Upper lobe of left lung (tissue), 6 donors: ENCODE measurements at regions not wholly inside any gene's neighbourhood (a gene's known extent, or its start where the extent isn't known, plus 50 kb on each side); places are given as distances from the start of the nearest gene placed in this dataset.
A peak's percentile ranks its signal among the peaks of the same experiment; 100 is the strongest.
"Not testable (repeated sequence)": the region's sequence is repeated elsewhere in the genome, so short reads cannot be mapped to it uniquely, and the experiment has no call there.

Experiments
- ATAC-seq, 2 donors: fragments of 200-7000 bp; cut with Tn5 transposase; one replicate each; pipeline ENCODE4 v1.9.1; 2022; ENCODE audit warnings: mild to moderate bottlenecking in 2 of 2, moderate library complexity in 2 of 2; ENCODE audit not compliant: low FRiP score in 2 of 2
- DNase-seq, 2 donors: peaks; one replicate each; pipeline ENCODE4 v3.0.0-alpha.2; 2019 to 2020
- H3K27ac ChIP-seq, 4 donors: fragments of 200-600 bp; sonication (generic); one replicate each; pipeline ENCODE4 v1.5.1; 2016 to 2019
- H3K27me3 ChIP-seq, 4 donors: fragments of 200-600 bp; sonication (generic); one replicate each; pipeline ENCODE4 v1.5.1; 2017 to 2019
- H3K36me3 ChIP-seq, 4 donors: fragments of 200-600 bp; sonication (generic); one replicate each; pipeline ENCODE4 v1.5.1; 2016 to 2019
- H3K4me1 ChIP-seq, 4 donors: fragments of 200-600 bp; sonication (generic); one replicate each; pipeline ENCODE4 v1.5.1; 2018 to 2019
- H3K4me3 ChIP-seq, 4 donors: fragments of 200-600 bp; sonication (generic); one replicate each; pipeline ENCODE4 v1.5.1; 2017 to 2019; ENCODE audit warnings: mild to moderate bottlenecking in 2 of 4, moderate library complexity in 1 of 4
- H3K9me3 ChIP-seq, 4 donors: fragments of 200-600 bp; sonication (generic); one replicate each; pipeline ENCODE4 v1.5.1; 2018 to 2019
- CTCF ChIP-seq, 6 experiments: fragments of 450-650 bp in 4 of 6; fragments of 200-600 bp in 2 of 6; sonication (generic) in 2 of 6; IDR thresholded peaks; one replicate each; pipeline ENCODE4 v1.5.1; 2016 to 2019; ENCODE audit warnings: antibody characterized with exemption in 6 of 6
- EP300 ChIP-seq, 4 donors: sonication (generic); formaldehyde crosslinking; IDR thresholded peaks; one replicate each; pipeline ENCODE4 v1.5.1; 2017; ENCODE audit warnings: antibody characterized with exemption in 4 of 4, control low read depth in 2 of 4
- POLR2A ChIP-seq, 4 donors: fragments of 450-650 bp; IDR thresholded peaks; one replicate each; pipeline ENCODE4 v1.5.1; 2016 to 2017; ENCODE audit warnings: antibody characterized with exemption in 4 of 4, mild to moderate bottlenecking in 2 of 4
- POLR2AphosphoS5 ChIP-seq, 2 donors: sonication (generic); formaldehyde crosslinking; IDR thresholded peaks; one replicate each; pipeline ENCODE4 v1.5.1; 2017; ENCODE audit warnings: antibody characterized with exemption in 2 of 2
- WGBS, 2 donors: methylation state at CpG; one replicate each; pipeline ENCODE4 v1.1.5; 2017 to 2018; 5-methylcytosine and 5-hydroxymethylcytosine counted together
- donor health status: DM: no; HTN: no; CAD: no; lungs with moderate emphysema.
- donor health status: DM: no; HTN: yes; CAD: no; lungs with severe emphysema.

- DNase-seq (peak in 1 of 2 donors; percentile 62), ATAC-seq (no peak)
- Histone ChIP-seq H3K27me3 (no peaks in the 10 kb centered on the region), H3K27ac (no peak overlapping the region), H3K4me3 (no peak overlapping the region), H3K36me3 (no peaks in the 10 kb centered on the region), H3K4me1 (no peaks in the 10 kb centered on the region), H3K9me3 (peaks cover 0 to 11% (median 7%) of the 10 kb centered on the region in 4 donors)
- WGBS, 2 donors, result 72 to 95% methylated on average over 2 to 15 of the region's 15 CpGs
- TF ChIP-seq POLR2A (IDR thresholded peaks at IDR 0.05) (no peak), EP300 (IDR thresholded peaks at IDR 0.05) (no peak), POLR2AphosphoS5 (IDR thresholded peaks at IDR 0.05) (no peak), CTCF (IDR thresholded peaks at IDR 0.05) (no peak)
Observed at GRCh38 chr14:104477117-104477623, 102.4 kb upstream of the C14orf180 start.

DNA sequence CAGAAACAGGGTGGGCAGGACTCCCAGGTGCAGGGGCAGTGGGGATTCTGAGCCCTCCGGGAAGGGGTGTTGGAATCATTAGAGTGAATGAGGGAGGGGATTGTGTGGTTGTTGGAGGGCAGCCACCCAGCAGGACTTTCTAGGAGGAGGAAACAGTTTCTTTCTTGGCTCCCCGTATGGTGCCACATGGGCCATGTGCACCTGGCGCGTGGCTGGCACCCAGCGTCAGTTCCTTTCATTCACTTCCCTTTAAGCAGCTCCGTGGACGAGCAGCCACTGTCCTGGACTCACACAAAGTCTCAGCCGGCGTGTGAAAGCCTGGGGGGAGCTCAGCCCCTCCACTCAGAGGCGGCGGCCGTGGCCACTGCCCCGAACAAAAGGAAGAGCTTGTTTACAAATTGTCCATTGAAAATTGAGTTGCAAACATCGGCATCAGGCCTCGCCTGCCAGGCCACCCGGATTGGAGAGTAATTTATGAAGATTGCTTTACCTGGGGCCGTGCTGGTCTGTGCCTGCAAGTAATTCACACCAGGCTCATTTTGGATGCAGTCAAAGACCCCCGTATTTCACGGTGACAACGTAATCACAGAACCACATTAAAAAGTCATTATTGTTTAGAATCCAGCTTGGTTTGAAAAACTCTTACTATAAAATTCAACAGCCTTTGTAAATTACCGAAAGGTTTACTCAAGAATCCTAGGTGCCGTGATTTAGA is 101.7 kb upstream of the C14orf180 start:
- Histone ChIP-seq H3K27ac (no peak overlapping the region), H3K9me3 (peaks cover 0 to 18% (median 7%) of the 10 kb centered on the region in 4 donors), H3K4me3 (no peak overlapping the region), H3K27me3 (no peaks in the 10 kb centered on the region), H3K36me3 (no peaks in the 10 kb centered on the region), H3K4me1 (no peaks in the 10 kb centered on the region)
- 38 to 53% methylated on average over 11 to 22 of the region's 22 CpGs for WGBS, 2 donors
- ATAC-seq (no peak), DNase-seq (peak in 1 of 2 donors; percentile 64)
- no peak for TF ChIP-seq POLR2AphosphoS5 (IDR thresholded peaks at IDR 0.05)
- no peak for TF ChIP-seq POLR2A (IDR thresholded peaks at IDR 0.05)
- TF ChIP-seq CTCF (IDR thresholded peaks at IDR 0.05), result no peak
- TF ChIP-seq EP300 (IDR thresholded peaks at IDR 0.05), result no peak

GRCh38 chr14:104478656-104479055 is 100.9 kb upstream of the C14orf180 start:
- no peak for DNase-seq
- H3K9me3 ChIP-seq, result peaks cover 0 to 20% (median 7%) of the 10 kb centered on the region in 4 donors
- no peak overlapping the region for H3K27ac ChIP-seq
- H3K27me3 ChIP-seq, result no peaks in the 10 kb centered on the region
- TF ChIP-seq POLR2A (IDR thresholded peaks at IDR 0.05) (no peak), CTCF (IDR thresholded peaks at IDR 0.05) (no peak), EP300 (IDR thresholded peaks at IDR 0.05) (no peak), POLR2AphosphoS5 (IDR thresholded peaks at IDR 0.05) (no peak)
- H3K4me1 ChIP-seq, result no peaks in the 10 kb centered on the region
- no peaks in the 10 kb centered on the region for H3K36me3 ChIP-seq
- ATAC-seq, result no peak
- no peak overlapping the region for H3K4me3 ChIP-seq
- WGBS, 2 donors, result 17 to 70% methylated on average over 1 to 7 of the region's 7 CpGs

DNA sequence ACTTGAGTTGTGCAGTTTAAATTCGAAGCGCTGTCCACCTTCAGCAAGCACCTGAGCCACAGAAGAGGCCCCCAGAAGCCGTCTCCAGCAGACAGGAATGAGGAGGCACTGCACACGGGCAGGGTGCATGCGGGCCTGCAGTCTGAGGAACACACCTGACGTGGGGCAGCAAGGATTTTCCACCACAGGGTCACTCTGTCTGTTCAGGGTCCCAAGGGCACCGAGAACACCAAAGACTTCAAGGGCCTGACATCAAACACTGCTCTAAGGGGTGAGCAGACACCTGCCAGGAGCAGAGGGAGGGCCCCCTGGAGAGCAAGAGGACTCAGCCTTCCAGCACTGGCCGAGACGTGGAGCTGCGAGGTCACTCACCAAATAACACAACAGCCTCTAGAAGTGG is 99.7 kb upstream of the C14orf180 start:
- peaks cover 0 to 20% (median 7%) of the 10 kb centered on the region in 4 donors for H3K9me3 ChIP-seq
- H3K36me3 ChIP-seq, result no peaks in the 10 kb centered on the region
- 67 to 92% methylated on average over 1 to 10 of the region's 10 CpGs for WGBS, 2 donors
- no peak for ATAC-seq
- no peak for DNase-seq
- no peaks in the 10 kb centered on the region for H3K27me3 ChIP-seq
- H3K4me1 ChIP-seq, result no peaks in the 10 kb centered on the region
- TF ChIP-seq CTCF (IDR thresholded peaks at IDR 0.05) (no peak), EP300 (IDR thresholded peaks at IDR 0.05) (no peak), POLR2AphosphoS5 (IDR thresholded peaks at IDR 0.05) (no peak), POLR2A (IDR thresholded peaks at IDR 0.05) (no peak)
- no peak overlapping the region for H3K4me3 ChIP-seq
- no peak overlapping the region for H3K27ac ChIP-seq

DNA sequence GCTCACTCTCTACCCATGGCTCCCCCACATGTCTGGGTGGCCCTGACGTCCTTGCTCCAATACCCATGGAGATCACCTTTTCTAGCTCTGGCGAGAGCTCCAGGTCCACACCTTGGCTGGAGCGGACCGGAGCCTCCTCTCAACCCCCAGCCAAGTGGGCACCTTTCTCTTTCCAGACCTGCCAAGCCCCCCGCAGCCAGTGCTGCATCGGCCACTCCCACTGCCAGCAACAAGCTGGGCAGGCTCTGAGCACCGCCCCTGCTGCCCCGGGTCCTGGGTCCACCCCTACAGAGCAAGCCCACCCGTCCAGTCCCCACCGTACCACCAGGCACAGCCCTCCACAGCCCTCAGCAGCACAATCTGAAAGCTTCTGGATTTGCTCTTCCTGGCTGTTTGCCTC is 98.2 kb upstream of the C14orf180 start:
- WGBS, 2 donors, result 89 to 92% methylated on average over 10 of the region's 10 CpGs
- no peak overlapping the region for H3K27ac ChIP-seq
- H3K9me3 ChIP-seq, result peaks cover 0 to 20% (median 7%) of the 10 kb centered on the region in 4 donors
- DNase-seq (peak in 1 of 2 donors; percentile 53), ATAC-seq (no peak)
- H3K4me3 ChIP-seq, result no peak overlapping the region
- H3K27me3 ChIP-seq, result no peaks in the 10 kb centered on the region
- TF ChIP-seq POLR2AphosphoS5 (IDR thresholded peaks at IDR 0.05) (no peak), CTCF (IDR thresholded peaks at IDR 0.05) (no peak), POLR2A (IDR thresholded peaks at IDR 0.05) (no peak), EP300 (IDR thresholded peaks at IDR 0.05) (no peak)
- H3K4me1 ChIP-seq, result no peaks in the 10 kb centered on the region
- no peaks in the 10 kb centered on the region for H3K36me3 ChIP-seq

GRCh38 chr14:104482017-104482416 is 97.5 kb upstream of the C14orf180 start:
- not testable (repeated sequence) for H3K27me3 ChIP-seq, ATAC-seq, H3K4me1 ChIP-seq, DNase-seq, H3K36me3 ChIP-seq, H3K27ac ChIP-seq, H3K4me3 ChIP-seq
- peaks cover 0 to 20% (median 7%) of the 10 kb centered on the region in 4 donors for H3K9me3 ChIP-seq
- 80 to 81% methylated on average over 9 of the region's 9 CpGs for WGBS, 2 donors
